ENCODE measurements at regions not wholly inside any gene's neighbourhood (a gene's known extent, or its start where the extent isn't known, plus 50 kb on each side); places are given as distances from the start of the nearest gene placed in this dataset.

DNA sequence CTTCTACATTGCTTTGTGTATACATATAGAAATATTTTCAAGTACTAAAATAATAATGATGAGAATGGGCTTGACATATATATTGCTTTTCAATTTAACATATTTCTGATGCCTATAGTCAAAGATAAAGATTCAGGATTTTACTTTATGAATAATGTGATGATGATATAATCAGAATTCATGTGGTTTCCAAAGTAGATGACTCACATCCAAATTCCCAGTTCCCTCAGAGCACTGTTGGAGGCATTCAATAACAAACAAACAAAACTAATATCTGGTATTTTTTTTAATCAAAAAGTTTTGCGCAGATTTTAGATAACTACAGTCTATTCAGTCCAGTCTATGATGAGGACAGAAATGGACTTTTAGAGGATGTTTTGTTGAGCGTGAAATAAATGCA is 2094.5 kb upstream of the CELF4 start:
- TF ChIP-seq, protein P1, sequence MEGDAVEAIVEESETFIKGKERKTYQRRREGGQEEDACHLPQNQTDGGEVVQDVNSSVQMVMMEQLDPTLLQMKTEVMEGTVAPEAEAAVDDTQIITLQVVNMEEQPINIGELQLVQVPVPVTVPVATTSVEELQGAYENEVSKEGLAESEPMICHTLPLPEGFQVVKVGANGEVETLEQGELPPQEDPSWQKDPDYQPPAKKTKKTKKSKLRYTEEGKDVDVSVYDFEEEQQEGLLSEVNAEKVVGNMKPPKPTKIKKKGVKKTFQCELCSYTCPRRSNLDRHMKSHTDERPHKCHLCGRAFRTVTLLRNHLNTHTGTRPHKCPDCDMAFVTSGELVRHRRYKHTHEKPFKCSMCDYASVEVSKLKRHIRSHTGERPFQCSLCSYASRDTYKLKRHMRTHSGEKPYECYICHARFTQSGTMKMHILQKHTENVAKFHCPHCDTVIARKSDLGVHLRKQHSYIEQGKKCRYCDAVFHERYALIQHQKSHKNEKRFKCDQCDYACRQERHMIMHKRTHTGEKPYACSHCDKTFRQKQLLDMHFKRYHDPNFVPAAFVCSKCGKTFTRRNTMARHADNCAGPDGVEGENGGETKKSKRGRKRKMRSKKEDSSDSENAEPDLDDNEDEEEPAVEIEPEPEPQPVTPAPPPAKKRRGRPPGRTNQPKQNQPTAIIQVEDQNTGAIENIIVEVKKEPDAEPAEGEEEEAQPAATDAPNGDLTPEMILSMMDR (conservative IDR thresholded peaks at IDR 0.05 in 1 of 2, IDR thresholded peaks at IDR 0.05 in 1 of 2; ENCODE audit: extremely low read depth in 1 of 2, insufficient read depth in 1 of 2, low read depth in 1 of 2, low read length in 2 of 2), result no peak
- no peak for TF ChIP-seq EZH2 (IDR thresholded peaks at IDR 0.05; ENCODE audit: borderline replicate concordance, low read length)
